Liver (tissue), 3 donors: ENCODE measurements at regions not wholly inside any gene's neighbourhood (a gene's known extent, or its start where the extent isn't known, plus 50 kb on each side); places are given as distances from the start of the nearest gene placed in this dataset.

Experiments used
- ATF3 ChIP-seq: IDR thresholded peaks from 2 replicates; pipeline ENCODE4 v1.6.1; 2016; ENCODE audit warnings: antibody characterized with exemption
- CTCF ChIP-seq: fragments of 150-350 bp; IDR thresholded peaks from 2 replicates; pipeline ENCODE4 v1.5.1; 2017; ENCODE audit warnings: improper control_type of control experiment, low read depth, low read length; ENCODE audit not compliant: missing input control
- MAX ChIP-seq: IDR thresholded peaks from 2 replicates; pipeline ENCODE4 v1.6.1; 2016; ENCODE audit warnings: antibody characterized with exemption
- NR2F2 ChIP-seq: IDR thresholded peaks from 2 replicates; pipeline ENCODE4 v1.6.1; 2016; ENCODE audit warnings: antibody characterized with exemption
- REST ChIP-seq: IDR thresholded peaks from 2 replicates; pipeline ENCODE4 v1.6.1; 2016; ENCODE audit warnings: antibody characterized with exemption, mild to moderate bottlenecking
- YY1 ChIP-seq: IDR thresholded peaks from 2 replicates; pipeline ENCODE4 v1.6.1; 2016; ENCODE audit warnings: antibody characterized with exemption, mild to moderate bottlenecking
- donor health status: healthy.
- donor health status: healthy.

GRCh38 chr4:141801558-141801957, 165.2 kb downstream of the IL15 start:
- TF ChIP-seq ATF3 (no peak), CTCF (no peak), NR2F2 (no peak), YY1 (no peak), MAX (no peak), REST (no peak)
